T-helper 1 cell (primary cell): ENCODE measurements at regions not wholly inside any gene's neighbourhood (a gene's known extent, or its start where the extent isn't known, plus 50 kb on each side); places are given as distances from the start of the nearest gene placed in this dataset.

Source experiments
- DNase-seq, 5 donors: peaks; one replicate each; pipeline ENCODE4 v3.0.0-alpha.2; 2012 to 2020

- DNase-seq = no peak
These were observed 524.7 kb upstream of the MCTP2 start for GRCh38 chr15:93706495-93707292.

- no peak for DNase-seq
These were observed 525.5 kb upstream of the MCTP2 start for GRCh38 chr15:93705753-93706455.

- no peak for DNase-seq
These were observed 528.1 kb upstream of the MCTP2 start for GRCh38 chr15:93703092-93703739.

GRCh38 chr15:93700051-93700450 is 531.3 kb upstream of the MCTP2 start:
- no peak for DNase-seq

GRCh38 chr15:93694033-93694432 is 537.3 kb upstream of the MCTP2 start:
- DNase-seq = no peak

GRCh38 chr15:93683651-93684050 is 547.7 kb upstream of the MCTP2 start:
- DNase-seq = no peak

- DNase-seq = no peak
These were observed 559.9 kb upstream of the MCTP2 start for GRCh38 chr15:93671387-93671943.

- no peak for DNase-seq
These were observed 560.4 kb upstream of the MCTP2 start for GRCh38 chr15:93670931-93671330.

- no peak for DNase-seq
These were observed 567.0 kb upstream of the MCTP2 start for GRCh38 chr15:93664213-93664956.

GRCh38 chr15:93662162-93662885 is 569.0 kb upstream of the MCTP2 start:
- no peak for DNase-seq

- DNase-seq = no peak
These were observed 569.2 kb upstream of the RGMA start for GRCh38 chr15:93658026-93658816.

GRCh38 chr15:93656041-93656440 is 567.0 kb upstream of the RGMA start:
- DNase-seq = no peak

GRCh38 chr15:93649691-93650235 is 560.8 kb upstream of the RGMA start:
- DNase-seq = no peak

- DNase-seq = no peak
These were observed 557.2 kb upstream of the RGMA start for GRCh38 chr15:93646193-93646592.

- DNase-seq = no peak
These were observed 556.6 kb upstream of the RGMA start for GRCh38 chr15:93645594-93645993.

GRCh38 chr15:93644595-93644994 is 555.6 kb upstream of the RGMA start:
- no peak for DNase-seq

- no peak for DNase-seq
These were observed 551.5 kb upstream of the RGMA start for GRCh38 chr15:93640411-93640962.

GRCh38 chr15:93631958-93632618 is 543.1 kb upstream of the RGMA start:
- DNase-seq = no peak

- DNase-seq = no peak
These were observed 530.6 kb upstream of the RGMA start for GRCh38 chr15:93619597-93619996.

GRCh38 chr15:93617443-93617842 is 528.4 kb upstream of the RGMA start:
- no peak for DNase-seq
